Body of pancreas (tissue), 4 donors: ENCODE measurements at regions not wholly inside any gene's neighbourhood (a gene's known extent, or its start where the extent isn't known, plus 50 kb on each side); places are given as distances from the start of the nearest gene placed in this dataset.

Source experiments
- CTCF ChIP-seq, 7 experiments: fragments of 450-650 bp in 4 of 7; fragments of 200-600 bp in 3 of 7; sonication (generic) in 3 of 7; IDR thresholded peaks; one replicate each; pipeline ENCODE4 v1.5.1; 2016 to 2019; ENCODE audit warnings: antibody characterized with exemption in 7 of 7
- POLR2A ChIP-seq, 3 donors: fragments of 450-650 bp; IDR thresholded peaks; one replicate each; pipeline ENCODE4 v1.6.1; 2016; ENCODE audit warnings: antibody characterized with exemption in 3 of 3, mild to moderate bottlenecking in 2 of 3

- no peak for TF ChIP-seq CTCF (IDR thresholded peaks at IDR 0.05)
- TF ChIP-seq POLR2A (IDR thresholded peaks at IDR 0.05) = no peak
Observed at GRCh38 chr3:28130836-28131235, 110.6 kb upstream of the CMC1 start.
